GM21717 (cell line): ENCODE measurements at regions not wholly inside any gene's neighbourhood (a gene's known extent, or its start where the extent isn't known, plus 50 kb on each side); places are given as distances from the start of the nearest gene placed in this dataset.

Source experiments
- ATAC-seq: cut with Tn5 transposase; IDR thresholded peaks from one replicate; pipeline ENCODE4 v1.9.1; 2021; ENCODE audit warnings: mild to moderate bottlenecking, moderate library complexity; ENCODE audit not compliant: unreplicated experiment

DNA sequence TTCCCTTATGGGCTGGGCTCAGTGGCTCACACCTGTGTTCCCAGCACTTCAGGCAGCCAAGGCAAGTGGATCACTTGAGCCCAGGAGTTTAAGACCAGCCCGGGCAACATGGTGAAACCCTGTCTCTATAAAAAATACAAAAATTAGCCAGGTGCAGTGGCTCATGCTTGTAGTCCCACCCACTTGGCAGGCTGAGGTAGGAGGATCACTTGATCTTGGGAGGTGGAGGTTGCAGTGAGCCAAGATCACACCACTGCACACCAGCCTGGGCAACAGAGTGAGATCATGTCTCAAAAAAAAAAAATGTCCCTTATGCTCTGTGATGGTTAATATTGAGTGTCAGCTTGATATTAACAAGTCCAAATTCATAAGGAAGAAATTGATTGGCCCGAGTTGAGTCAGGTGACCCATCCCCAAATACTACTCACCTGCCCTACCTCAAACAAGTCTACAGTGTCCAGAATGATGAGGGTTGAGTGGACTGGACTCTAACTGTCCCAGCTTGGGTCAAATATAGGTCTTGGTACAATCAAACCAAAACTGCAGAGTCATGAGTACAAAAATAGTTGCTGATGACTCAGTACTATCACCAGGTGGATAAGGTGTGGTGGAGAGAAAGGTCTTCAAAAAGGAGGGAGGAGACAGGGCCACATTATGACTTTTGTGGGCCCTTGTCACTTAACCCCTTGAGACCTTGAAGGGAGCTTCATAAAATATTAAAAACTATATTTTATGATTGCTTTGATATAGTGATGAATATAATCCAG lies 161.0 kb downstream of the ZNF326 start:
- ATAC-seq: no peak

DNA sequence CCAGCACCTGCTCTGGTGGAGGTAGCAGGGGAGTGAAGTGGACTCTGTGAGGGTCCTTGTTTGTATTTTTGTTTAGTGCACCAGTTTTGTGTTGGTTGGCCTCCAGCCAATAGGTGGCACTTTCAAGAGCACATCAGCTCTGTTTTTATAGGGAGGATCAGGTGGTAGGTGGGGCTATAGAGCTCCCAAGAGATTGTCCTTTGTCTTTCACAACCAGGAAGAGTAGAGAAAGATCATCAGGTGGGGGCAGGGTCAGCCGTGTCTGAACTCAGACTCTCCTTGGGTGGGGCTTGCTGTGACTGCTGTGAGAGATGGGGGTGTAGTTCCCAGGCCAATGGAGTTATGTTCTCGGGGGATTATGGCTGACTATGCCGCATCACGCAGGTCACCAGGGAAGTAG lies 159.8 kb downstream of the ZNF326 start:
- ATAC-seq: no peak

DNA sequence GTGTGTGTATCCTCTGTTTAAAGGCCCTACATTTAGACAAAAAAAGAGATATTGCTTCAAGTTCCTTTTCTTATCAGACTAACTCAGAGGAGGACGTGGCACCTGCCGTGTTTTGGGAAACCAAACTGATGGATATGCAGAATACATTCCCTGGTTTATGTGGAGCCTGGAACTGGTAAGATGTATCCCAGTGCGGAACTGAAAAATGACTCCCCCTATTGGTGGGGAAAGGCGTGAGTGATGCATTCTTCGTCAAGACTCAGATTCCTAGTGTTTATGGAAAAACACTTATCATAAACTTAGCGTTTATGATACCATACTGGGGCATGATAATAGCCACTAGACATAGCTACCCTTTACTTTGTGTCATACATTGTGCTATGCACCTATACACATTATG lies 154.2 kb downstream of the ZNF326 start:
- no peak for ATAC-seq

DNA sequence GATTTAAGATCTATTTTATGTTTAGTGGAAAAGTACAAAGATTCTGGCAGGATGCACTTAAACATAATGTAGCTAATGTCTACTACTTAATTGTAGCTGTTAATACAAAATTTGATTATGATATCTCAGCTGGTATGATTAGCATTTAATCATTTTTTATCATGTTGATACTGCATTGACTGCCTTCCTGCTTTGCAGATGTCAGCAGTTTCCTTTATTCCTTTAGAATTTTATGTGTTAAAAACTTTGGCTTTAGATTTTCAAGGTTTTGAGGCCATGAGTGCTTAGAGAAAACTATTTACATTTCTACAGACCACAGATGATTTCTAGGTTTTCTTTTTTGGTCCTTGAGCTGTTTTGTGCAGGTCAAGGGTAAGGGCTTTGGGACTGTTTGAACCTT lies 152.2 kb downstream of the ZNF326 start:
- ATAC-seq: no peak

DNA sequence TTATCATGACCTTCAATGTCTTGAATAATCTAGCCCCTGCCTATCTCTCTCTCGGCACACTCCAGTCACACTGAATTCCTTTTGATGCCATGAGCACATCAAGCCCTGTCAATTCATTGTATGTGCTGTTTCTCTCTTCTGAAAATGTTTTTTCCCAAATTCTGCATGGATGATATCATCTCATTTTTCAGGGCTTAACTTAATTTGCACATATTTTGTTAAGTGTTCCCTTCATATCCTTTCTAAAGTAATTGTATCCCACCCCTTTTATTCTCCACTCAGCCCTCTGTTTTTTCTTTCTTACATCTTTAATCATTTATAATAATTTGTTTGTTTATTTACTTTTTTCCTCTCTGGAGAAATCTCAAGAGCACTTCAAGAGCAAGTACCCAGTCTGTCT lies 149.9 kb downstream of the ZNF326 start:
- ATAC-seq: no peak

DNA sequence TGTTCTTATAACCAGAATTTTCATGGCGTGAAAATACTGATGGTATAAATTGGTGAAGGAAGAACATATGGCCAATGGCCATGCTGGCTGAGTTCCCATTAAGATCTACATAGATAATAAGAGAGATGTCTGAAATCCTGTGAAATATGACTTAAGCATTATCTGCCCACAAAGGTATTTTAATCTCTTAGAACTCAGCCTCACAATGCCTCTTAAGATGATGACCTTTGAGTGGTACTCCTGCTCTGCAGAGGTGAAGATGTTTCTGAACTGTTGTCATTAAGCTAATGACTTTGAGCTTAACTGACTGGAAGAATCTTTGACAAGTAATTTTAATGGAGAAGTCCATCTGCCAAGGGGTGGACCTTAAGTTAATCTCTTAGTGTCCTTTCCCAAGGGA lies 148.7 kb downstream of the ZNF326 start:
- no peak for ATAC-seq

DNA sequence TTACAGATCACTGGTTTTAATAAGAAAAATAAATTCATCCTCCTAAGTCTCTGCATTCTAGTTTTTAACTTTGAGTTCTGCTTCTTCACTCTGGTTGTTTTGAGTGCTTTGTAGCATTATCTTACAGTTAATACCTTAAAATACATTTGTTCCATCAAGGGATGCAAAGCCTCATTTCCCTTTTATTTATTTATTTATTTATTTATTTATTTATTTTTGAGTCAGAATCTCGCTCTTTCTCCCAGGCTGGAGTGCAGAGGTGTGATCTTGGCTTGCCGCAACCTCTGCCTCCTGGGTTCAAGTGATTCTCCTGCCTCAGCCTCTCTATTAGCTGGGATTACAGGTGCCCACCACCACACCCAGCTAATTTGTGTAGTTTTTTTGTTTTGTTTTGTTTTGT lies 147.8 kb downstream of the ZNF326 start:
- ATAC-seq: no peak

DNA sequence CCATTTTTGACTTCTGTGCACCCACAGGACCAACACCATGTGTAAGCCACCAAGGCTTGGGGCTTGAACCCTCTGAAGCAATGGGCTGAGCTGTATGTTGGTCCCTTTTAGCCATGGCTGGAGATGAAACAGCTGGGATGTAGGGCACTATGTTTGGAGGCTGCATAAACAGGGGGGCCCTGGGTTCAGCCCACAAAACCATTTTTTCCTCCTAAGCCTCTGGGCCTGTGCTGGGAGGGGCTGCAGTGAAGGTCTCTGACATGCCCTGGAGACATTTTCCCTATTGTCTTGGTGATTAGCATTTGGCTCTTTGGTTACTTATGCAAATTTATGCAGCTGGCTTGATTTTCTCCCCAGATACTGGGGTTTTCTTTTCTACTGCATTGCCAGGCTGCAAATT lies 144.9 kb downstream of the ZNF326 start:
- no peak for ATAC-seq

DNA sequence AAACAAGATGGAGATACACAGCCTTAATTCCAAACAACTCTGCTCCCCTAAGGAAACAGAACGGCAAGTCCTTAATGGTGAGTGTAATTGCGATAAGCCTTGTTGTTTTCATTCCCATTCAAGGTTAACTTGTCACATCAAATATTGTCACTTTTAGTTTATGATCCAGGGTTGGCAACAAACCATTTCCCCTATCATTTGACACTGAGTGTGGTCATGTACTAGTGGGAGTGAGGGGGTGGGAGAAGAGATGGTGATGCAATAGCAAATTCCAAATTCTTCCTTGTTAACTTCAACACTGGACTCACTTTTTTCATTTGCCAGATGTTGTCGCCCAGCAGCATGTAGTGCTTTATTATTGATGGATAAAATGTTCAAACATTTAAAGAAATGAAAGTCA lies 140.4 kb downstream of the ZNF326 start:
- no peak for ATAC-seq

DNA sequence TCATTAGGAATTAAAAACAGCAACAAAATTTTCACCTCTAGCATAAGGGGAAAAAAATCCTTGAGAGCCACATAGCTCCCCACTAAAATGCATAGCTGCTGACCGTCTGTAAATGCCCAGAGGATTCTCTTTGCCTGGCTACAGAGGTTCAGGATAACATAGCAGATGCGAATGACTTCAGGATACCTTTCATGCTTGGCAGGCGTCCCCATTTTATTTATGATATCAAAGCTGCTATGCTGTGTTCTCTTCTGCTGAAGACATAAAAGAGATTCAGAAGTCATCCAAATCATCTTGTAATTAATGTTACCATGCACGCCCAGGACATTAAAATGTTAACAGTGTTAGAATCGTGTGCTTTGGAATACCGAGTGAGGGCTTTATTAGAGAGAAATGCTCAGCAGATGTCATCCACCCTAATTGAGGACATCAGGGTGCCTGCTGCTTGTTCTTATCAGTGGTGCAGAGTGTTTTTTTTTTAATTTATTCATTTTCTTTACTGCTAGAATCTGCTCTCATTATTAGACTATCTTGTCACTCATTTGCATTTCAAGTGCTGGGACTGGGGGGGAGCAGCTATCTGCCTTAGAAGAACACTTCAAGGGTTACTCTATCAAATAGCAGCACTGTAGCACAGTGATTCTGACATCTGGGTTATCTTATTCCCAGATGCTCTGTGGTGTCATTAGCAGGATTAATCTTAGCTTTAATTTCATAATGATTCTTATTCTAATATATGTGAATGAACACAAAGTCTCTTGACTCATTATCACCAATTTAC lies 139.5 kb downstream of the ZNF326 start:
- no peak for ATAC-seq

DNA sequence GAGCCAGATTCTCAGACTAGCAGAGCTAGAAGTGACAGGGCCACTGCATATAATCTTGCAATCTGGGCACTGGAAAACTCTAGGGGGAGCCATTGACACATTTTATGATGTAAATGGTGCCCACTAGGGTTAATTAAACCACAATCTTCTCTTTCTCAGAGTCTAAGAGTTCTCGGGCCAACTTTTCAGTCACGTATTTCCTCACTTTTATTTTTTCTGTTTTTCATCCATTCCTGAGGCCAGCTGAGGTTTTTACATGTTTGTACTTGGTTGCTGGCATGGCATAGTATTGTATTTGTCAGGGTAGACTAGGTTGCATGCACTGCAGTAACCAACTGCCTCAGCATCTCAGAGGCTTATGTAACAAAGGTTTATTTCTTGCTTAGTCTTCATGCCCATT lies 138.2 kb downstream of the ZNF326 start:
- no peak for ATAC-seq

DNA sequence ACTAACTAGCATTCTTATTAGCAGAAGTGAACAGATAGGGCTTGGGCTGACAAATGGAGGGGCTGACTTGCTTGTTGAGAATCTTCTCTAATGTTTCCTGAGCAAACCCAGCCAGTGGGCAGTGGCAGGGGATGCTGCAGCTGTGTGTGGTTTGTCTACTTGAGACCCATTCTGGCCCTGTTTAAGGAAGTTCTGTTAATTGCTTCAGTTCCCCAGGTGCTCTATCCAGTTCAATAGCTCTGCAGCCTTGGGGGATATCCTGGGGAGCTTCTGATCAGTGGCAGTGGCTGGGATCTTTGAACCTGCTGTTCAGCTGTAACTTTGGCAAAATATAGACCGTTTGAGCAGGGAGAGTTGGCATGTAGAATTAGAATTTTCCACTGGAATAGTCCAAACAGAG lies 137.4 kb downstream of the ZNF326 start:
- no peak for ATAC-seq

DNA sequence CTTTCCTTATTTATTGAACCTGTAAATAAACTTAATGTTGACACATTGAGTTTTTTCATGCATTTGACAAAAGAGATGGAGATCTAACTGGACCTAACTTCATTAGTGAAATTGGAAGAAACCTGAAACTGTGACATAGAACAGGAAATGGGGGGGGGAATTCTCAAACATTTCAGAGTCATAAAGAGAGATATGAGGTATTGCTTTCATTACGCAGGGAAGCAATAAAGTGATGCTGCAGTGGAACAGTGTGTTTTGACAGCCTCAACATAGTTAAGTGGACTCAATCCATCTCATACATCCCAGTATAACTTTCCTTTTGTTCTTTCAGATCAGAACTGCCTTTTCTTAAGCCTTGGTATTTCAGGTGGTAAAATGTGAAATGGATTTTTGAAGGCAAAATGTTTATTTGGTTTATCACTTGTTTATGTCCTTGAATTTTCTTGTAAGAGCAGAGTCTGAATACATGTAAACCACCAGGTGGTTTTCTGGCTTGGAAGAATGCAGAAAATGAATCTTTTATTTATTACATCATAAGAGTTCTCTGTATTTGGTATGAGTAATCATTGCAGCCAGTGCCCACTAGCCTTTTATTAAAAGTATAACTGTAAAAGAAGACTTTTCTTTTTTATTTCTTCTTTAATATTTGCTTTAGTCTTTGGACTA lies 132.5 kb downstream of the ZNF326 start:
- no peak for ATAC-seq

DNA sequence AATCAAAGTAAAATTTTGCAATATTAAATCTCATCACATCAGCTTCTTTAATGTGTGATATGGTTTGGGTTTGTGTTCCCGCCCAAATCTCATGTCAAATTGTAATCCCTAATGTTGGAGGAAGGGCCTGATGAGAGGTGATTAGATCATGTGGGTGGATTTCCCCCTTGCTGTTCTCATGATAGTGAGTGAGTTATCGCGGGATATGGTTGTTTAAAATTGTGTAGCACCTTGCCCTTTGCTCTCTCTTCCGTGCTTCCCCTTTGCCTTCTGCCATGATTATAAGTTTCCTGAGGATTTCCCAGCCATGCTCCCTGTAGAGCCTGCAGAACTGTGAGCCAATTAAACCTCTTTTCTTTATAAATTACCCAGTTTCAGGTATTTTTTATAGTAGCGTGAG lies 131.9 kb downstream of the ZNF326 start:
- no peak for ATAC-seq

DNA sequence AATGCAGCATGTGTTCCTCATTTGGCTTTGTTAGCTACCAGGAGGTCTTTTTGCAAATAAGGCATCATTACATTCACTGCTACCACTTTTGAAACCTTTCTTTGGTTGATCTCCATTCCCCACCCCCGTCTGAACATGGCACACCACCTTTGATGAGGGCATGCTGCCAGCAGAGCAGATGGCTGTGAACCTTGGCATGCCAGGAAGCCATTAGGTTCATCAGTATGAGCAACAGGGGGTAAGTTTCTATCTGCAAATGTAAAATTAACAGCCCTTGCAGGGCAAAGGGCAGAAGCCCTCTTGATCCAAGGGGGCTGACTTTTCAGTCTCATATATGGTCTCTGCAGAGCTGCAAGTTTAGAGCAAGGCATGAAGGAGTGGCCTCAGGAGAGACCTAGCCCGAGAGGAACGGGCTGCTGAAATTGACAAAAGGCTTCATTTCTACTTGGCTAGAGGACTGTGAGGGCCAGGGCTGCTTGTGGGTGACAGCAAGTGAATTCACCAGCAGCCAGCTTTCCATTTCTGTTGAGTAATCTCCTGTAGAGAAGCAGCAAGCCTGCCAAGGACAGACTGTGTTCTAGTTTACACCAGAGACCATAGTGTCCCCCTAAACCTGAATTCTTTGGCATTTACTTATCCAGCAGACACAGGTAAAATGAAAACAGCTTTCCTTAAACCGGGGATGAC lies 127.9 kb downstream of the ZNF326 start:
- no peak for ATAC-seq

DNA sequence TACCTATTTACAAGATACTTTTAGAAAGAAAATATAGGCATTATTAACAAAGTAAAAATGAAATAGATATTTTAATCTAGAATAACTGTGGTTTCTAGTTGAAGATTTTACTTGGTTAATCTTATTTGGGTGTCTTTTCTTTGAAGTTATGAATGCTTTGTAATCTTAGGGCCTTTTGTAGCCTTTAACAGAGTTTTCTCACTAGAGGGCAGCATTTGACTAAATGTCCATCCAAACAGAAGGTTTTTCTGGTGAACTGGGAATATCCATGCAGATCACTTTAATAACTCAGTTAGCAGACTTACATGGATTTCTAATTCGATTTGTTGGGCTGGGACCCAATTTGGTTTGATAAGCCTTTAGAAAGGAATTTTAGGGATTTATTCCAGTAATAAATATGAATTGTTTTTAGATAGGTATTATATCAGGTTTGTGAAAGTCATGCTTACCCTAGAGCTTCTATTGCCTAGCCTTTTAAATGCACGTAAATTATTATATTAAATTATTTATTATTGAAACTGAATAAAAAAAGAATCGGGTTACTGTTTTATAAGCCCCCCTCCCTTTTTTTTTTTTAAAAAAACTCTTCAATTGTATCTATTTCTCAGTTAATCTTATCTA lies 119.7 kb downstream of the ZNF326 start:
- no peak for ATAC-seq

DNA sequence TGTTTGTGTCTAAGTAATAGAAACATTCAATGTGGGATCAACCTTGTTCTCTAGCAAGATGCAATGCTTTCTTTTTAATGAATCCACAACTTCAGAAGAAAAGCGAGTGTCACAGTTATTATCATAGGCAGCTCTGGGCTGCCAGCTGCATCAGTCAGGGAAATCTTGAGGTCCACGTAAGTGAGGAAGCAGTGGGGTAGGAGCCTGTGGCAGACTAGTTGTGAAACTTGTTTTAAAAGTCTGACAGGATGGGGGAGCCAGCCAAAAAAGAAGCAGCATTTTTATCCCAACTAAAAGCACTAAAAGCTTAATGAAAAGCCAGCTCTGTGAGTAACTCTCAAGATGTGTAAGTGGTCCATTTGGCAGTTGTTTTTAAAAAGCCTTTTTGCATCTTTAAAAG lies 113.1 kb downstream of the ZNF326 start:
- no peak for ATAC-seq

DNA sequence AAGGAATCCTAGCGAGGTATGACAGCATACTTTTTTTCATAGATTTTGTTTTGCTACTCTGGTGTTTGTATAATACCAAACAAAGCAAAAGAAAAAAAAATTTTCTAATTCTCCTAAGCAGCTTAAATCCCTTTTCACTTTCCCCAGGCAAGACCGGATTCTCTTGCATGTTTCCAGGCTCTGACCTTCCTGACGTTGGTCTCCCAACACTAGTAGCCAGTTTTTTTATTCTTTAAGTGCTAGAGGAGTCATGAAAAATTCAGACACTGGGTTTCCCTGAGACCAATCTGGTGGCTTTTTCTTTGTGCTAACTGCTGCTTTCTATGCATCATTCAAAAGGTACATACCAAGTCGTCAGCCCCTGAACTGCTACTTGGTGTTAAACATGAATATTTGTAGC lies 111.4 kb downstream of the ZNF326 start:
- no peak for ATAC-seq

DNA sequence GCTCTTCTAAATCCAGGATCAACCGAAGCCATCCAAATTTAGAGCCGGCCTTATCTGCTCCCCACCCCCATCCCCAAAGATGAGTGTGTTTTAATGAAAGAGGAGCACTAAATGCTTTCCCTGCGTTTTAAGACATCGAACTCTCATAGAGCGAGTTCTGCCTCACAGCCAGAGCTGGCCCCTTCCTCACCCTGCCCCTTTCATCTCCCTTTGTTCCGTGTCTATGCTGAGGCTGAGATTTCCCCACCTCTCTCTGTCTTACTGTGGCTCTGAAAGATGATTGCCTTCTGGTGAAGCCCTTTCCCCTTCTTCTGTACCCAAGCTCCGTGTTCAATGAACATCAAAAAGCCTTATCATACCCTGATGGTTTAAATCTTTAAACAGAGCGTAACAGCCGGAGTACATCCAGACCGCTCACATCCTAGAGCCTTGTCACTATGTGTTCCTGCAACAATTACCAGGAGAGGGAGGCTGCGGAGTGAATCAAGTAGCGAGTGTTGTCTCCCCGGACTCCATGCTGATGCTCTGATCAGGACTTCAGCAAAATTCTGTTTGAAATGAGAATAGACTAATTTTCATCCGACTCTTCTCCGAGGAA lies 110.1 kb downstream of the ZNF326 start:
- ATAC-seq: no peak

DNA sequence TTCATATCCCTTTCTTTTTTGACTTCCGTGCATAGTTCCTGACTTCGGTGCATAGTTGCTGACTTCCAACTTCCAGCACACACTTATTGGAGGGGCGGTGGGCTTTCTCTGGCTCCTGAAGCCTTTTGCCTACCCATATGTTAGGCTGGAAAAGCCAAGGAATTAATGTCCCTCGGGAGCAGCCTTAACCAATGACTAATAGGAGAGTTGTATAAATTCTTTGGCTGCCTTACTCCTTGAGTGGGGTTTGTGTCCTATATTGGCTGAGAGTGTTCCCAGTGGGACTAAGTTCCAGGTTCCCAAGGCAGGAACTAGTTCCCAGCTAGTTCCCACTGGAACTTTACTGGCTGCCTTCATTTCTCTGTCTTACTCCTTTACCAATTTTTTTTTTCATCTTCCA lies 105.7 kb downstream of the ZNF326 start:
- no peak for ATAC-seq

DNA sequence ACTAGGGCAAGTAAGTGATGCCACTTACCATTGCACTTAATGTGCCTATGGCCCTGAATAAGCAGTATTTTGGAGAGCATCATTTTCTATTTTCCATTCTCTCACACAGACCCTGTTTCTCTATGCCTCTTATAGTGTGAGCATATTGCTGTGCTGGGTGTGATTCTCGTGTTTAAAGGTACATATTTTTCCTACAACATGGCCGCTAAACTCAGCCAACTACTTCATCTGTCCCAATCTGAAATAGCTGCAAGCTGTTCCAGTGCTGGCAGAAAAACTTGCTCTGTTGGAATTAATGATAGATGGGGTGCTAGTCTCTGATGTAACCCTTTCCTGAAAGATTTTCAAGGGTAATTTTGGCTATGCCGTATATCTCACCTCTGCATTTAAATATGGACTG lies 97.5 kb downstream of the ZNF326 start:
- no peak for ATAC-seq
